Fibroblast of pulmonary artery (primary cell): ENCODE measurements at regions not wholly inside any gene's neighbourhood (a gene's known extent, or its start where the extent isn't known, plus 50 kb on each side); places are given as distances from the start of the nearest gene placed in this dataset.
A peak's percentile ranks its signal among the peaks of the same experiment; 100 is the strongest.

Experiments
- DNase-seq: peaks from one replicate; pipeline ENCODE4 v3.0.0-alpha.2; 2010; ENCODE audit warnings: low read depth
- H3K4me3 ChIP-seq: replicated peaks from 2 replicates; pipeline ENCODE4 v1.5.1; 2011; ENCODE audit warnings: low read depth, mild to moderate bottlenecking, control low read depth, low read length, moderate library complexity
- TF ChIP-seq, protein P1 (sequence below): IDR thresholded peaks from 2 replicates; pipeline ENCODE4 v1.5.1; 2011; ENCODE audit warnings: mild to moderate bottlenecking, control low read depth, low read length, inconsistent platforms; ENCODE audit errors: missing control alignments

DNA sequence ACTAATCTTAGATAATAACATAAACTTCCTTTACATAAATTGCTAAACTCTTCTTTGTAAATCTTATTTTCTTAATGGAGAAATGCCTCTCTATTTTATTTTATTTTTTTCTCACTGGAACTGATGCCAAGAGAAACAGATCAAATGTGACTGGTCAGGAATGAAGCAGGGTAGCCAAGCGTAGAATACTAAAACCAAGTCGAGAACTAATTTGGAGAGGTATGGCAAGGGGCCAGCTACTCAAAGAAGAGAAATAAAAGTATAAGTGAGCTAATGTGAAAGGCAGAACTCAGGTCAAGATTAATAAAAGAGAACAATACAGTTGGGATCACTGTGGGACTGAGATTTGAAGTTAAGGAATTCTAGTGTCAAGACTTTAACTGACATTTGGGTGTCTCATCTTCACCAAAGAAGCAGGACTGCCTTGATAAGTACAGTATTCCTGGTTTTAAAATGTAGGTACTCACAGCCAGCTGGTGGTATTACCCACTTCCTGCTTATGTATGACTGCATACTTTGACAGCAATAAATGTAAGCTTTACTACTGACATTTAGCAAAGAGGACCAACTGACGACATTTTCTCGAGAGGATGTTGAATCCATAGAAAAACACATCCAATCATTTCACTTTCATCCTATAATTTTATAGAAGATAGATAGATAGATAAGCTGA is 1192.2 kb downstream of the EFNB2 start:
- H3K4me3 ChIP-seq, result no peak overlapping the region
- TF ChIP-seq, protein P1, sequence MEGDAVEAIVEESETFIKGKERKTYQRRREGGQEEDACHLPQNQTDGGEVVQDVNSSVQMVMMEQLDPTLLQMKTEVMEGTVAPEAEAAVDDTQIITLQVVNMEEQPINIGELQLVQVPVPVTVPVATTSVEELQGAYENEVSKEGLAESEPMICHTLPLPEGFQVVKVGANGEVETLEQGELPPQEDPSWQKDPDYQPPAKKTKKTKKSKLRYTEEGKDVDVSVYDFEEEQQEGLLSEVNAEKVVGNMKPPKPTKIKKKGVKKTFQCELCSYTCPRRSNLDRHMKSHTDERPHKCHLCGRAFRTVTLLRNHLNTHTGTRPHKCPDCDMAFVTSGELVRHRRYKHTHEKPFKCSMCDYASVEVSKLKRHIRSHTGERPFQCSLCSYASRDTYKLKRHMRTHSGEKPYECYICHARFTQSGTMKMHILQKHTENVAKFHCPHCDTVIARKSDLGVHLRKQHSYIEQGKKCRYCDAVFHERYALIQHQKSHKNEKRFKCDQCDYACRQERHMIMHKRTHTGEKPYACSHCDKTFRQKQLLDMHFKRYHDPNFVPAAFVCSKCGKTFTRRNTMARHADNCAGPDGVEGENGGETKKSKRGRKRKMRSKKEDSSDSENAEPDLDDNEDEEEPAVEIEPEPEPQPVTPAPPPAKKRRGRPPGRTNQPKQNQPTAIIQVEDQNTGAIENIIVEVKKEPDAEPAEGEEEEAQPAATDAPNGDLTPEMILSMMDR, result no peak
- peak; percentile 21 for DNase-seq

DNA sequence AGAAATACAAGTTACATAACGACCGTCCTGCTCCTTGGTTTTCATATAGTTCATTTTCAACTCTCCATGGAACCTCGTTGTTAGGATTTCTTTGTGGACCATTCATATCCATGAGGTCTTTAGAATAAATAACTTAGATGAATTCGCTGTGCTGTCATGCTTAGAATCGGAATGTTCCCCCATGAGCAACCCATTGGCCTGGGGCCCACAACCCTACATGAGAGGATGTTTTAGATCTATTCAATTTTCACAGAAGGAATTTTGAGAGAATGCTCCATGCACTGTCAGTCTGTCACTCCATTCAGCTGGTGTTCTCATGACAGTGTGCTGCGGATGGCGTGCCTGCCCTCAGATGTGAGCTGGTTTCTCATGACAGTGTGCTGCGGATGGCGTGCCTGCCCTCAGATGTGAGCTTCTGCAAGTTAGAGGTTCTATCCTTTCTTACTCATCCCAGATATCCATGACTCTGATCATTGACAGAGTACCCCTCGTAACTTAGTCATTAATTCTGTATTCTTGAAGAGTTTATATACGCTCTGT is 1193.1 kb downstream of the EFNB2 start:
- DNase-seq, result no peak
- TF ChIP-seq, protein P1, result no peak
- no peak overlapping the region for H3K4me3 ChIP-seq

DNA sequence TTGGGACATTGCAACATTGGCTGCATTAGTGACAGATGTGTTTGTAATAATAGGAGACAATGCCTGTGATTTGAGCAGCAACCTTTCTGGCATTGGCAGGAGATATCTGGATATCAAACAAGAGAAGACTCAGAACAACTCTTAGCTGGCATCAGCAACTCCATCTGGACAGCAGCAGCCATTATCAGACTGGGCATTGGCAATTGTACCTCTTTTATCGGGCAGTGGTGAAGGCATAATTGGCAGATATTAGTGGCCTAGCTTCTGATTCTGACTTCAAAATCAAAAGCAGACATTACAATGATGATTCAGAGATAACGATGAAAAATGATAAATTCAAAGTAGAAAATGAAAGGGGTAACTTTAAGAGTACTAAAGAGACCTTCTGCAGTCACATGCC is 1193.7 kb downstream of the EFNB2 start:
- TF ChIP-seq, protein P1, result no peak
- DNase-seq, result no peak

DNA sequence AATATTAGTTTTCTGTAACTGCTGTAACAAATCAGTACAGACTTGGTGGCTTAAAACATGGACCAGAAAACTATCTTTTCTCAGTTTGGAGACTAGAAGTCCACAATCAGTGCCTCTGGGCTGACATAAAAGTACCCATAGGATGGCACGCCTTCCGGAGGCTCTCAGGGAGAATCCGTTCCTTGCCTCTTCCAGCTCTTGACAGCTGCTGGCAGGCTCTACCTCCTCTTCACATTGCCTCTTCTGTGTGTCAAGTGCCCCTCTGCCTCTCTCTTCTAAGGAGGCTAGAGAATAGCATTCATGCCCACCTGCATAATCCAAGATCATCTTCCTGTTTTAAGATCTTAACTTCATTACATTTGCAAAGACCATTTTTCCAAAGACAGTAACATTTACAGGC is 1194.2 kb downstream of the EFNB2 start:
- no peak overlapping the region for H3K4me3 ChIP-seq
- no peak for DNase-seq
- TF ChIP-seq, protein P1, result no peak

More for the DNA sequence above, 1193.7 kb downstream of the EFNB2 start:
- H3K4me3 ChIP-seq, result no peak overlapping the region

DNA sequence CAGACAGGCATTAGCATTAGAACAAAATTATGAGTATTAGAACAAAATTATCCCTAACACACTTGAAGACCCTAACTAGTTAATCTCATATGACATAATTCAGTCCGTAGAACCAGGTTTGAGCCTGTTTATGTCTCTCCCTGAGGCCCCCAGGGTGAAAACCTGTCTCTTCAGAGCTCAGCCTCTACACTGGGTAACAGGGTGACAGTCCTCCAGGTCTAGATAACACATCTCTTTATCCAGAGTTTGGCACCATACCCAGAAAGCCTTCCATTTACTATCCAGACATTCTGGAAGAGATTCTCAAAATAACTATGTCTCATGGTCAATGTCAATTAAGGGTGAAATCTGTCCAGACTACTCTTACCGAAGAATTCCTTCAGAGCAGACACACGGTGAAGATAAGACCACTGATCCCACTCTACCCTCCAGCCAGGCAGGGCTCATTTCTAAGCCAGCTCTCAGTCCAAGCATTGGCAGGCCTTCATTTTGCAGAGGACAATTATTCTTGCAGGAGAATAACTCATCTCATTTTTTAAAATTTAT is 1195.3 kb downstream of the EFNB2 start:
- TF ChIP-seq, protein P1, result no peak
- H3K4me3 ChIP-seq, result no peak overlapping the region
- no peak for DNase-seq

DNA sequence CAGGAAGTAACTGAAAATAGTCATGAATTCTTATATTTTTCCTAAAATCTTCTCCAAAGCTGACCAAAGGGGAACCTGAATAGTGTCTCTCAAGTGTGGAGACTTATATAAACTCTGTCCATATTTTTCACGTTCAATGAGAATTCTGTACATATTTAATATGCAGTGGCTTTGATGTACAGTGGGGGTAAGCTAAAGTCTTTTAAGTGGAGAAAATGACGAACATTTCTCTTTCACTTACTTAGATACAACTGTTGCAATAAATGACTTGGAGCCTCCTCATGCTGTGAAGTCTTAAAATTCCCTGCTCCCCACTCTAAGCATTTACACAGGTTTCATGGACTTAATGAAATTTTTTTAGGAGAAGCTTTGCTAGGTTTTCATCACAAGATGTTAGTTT is 1196.7 kb downstream of the EFNB2 start:
- H3K4me3 ChIP-seq, result no peak overlapping the region
- TF ChIP-seq, protein P1, result no peak
- DNase-seq, result no peak

DNA sequence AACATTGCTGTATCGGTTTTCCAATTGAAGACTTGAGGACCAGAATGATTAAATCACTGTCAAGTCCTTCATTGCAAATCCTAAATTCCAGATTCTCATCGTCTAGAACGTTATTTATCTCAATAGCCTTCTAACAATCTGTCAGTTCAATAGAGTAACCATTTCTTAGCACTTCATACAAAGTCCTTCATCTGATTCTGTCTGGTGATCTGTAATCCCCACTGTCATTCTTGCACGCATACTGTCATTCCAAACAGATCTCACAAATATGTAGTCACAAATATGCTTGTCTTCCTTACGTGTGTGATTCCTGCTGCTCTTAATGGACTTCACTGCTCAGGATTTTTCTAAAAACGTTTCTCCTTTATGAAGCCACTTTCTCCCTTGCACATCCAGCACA is 1197.5 kb downstream of the EFNB2 start:
- no peak for DNase-seq
- TF ChIP-seq, protein P1, result no peak

More for the DNA sequence above, 1197.5 kb downstream of the EFNB2 start:
- no peak overlapping the region for H3K4me3 ChIP-seq
